ENCODE measurements at regions not wholly inside any gene's neighbourhood (a gene's known extent, or its start where the extent isn't known, plus 50 kb on each side); places are given as distances from the start of the nearest gene placed in this dataset.

GRCh38 chr3:8156138-8156537 is 345.5 kb upstream of the LMCD1 start (continued):
- TF ChIP-seq, protein P1, sequence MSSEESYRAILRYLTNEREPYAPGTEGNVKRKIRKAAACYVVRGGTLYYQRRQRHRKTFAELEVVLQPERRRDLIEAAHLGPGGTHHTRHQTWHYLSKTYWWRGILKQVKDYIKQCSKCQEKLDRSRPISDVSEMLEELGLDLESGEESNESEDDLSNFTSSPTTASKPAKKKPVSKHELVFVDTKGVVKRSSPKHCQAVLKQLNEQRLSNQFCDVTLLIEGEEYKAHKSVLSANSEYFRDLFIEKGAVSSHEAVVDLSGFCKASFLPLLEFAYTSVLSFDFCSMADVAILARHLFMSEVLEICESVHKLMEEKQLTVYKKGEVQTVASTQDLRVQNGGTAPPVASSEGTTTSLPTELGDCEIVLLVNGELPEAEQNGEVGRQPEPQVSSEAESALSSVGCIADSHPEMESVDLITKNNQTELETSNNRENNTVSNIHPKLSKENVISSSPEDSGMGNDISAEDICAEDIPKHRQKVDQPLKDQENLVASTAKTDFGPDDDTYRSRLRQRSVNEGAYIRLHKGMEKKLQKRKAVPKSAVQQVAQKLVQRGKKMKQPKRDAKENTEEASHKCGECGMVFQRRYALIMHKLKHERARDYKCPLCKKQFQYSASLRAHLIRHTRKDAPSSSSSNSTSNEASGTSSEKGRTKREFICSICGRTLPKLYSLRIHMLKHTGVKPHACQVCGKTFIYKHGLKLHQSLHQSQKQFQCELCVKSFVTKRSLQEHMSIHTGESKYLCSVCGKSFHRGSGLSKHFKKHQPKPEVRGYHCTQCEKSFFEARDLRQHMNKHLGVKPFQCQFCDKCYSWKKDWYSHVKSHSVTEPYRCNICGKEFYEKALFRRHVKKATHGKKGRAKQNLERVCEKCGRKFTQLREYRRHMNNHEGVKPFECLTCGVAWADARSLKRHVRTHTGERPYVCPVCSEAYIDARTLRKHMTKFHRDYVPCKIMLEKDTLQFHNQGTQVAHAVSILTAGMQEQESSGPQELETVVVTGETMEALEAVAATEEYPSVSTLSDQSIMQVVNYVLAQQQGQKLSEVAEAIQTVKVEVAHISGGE (CRISPR knock-in tag; IDR thresholded peaks at IDR 0.05): no peak
- TF ChIP-seq, protein P2, sequence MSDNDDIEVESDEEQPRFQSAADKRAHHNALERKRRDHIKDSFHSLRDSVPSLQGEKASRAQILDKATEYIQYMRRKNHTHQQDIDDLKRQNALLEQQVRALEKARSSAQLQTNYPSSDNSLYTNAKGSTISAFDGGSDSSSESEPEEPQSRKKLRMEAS (IDR thresholded peaks at IDR 0.05; ENCODE audit: low read depth, low read length): no peak
- TF ChIP-seq BRCA1 (IDR thresholded peaks at IDR 0.05; ENCODE audit: low read depth, low read length): no peak
- no peak for TF ChIP-seq CUX1 (IDR thresholded peaks at IDR 0.05; ENCODE audit: insufficient replicate concordance, low read depth, low read length)
- no peak for TF ChIP-seq NR2C2 (IDR thresholded peaks at IDR 0.05; ENCODE audit: borderline replicate concordance, control insufficient read depth, insufficient read length, low read depth)
- no peak for TF ChIP-seq NRF1 (conservative IDR thresholded peaks at IDR 0.05; ENCODE audit: low read depth, low read length)
- TF ChIP-seq NFXL1 (IDR thresholded peaks at IDR 0.05; ENCODE audit: borderline replicate concordance): no peak
- no peak for TF ChIP-seq TCF12 (IDR thresholded peaks at IDR 0.05; ENCODE audit: low read depth, low read length)
- TF ChIP-seq NFYA (IDR thresholded peaks at IDR 0.05; ENCODE audit: borderline replicate concordance, low read depth, low read length): no peak
- TF ChIP-seq RCOR1 (conservative IDR thresholded peaks at IDR 0.05; ENCODE audit: low read depth, low read length): no peak
- TF ChIP-seq, protein P3, sequence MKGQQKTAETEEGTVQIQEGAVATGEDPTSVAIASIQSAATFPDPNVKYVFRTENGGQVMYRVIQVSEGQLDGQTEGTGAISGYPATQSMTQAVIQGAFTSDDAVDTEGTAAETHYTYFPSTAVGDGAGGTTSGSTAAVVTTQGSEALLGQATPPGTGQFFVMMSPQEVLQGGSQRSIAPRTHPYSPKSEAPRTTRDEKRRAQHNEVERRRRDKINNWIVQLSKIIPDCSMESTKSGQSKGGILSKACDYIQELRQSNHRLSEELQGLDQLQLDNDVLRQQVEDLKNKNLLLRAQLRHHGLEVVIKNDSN (IDR thresholded peaks at IDR 0.05; ENCODE audit: borderline replicate concordance, extremely low read length, insufficient read depth, low read depth, low read length): no peak
- TF ChIP-seq BCLAF1 (IDR thresholded peaks at IDR 0.05): no peak
